ENCODE measurements at regions not wholly inside any gene's neighbourhood (a gene's known extent, or its start where the extent isn't known, plus 50 kb on each side); places are given as distances from the start of the nearest gene placed in this dataset.

GRCh38 chr9:134514503-134514902, 127.1 kb upstream of the COL5A1 start:
- DNase-seq (ENCODE audit: insufficient read length, low spot score): no peak

GRCh38 chr9:134515026-134515821, 126.4 kb upstream of the COL5A1 start:
- DNase-seq (ENCODE audit: insufficient read length, low spot score) (no peak), FAIRE-seq (no peak)
- TF ChIP-seq POLR2A (IDR thresholded peaks at IDR 0.05; ENCODE audit: low read depth, low read length): no peak

More at GRCh38 chr9:134514503-134514902, 127.1 kb upstream of the COL5A1 start:
- FAIRE-seq: no peak
- no peak for TF ChIP-seq POLR2A (IDR thresholded peaks at IDR 0.05; ENCODE audit: low read depth, low read length)

- DNase-seq (ENCODE audit: insufficient read length, low spot score): no peak
- no peak for FAIRE-seq
- TF ChIP-seq POLR2A (IDR thresholded peaks at IDR 0.05; ENCODE audit: low read depth, low read length): no peak
Observed at GRCh38 chr9:134516464-134516863, 125.1 kb upstream of the COL5A1 start.

- TF ChIP-seq POLR2A (IDR thresholded peaks at IDR 0.05; ENCODE audit: low read depth, low read length): no peak
- DNase-seq (ENCODE audit: insufficient read length, low spot score) (no peak), FAIRE-seq (no peak)
Observed at GRCh38 chr9:134517069-134517680, 124.4 kb upstream of the COL5A1 start.

- FAIRE-seq (no peak), DNase-seq (ENCODE audit: insufficient read length, low spot score) (no peak)
- TF ChIP-seq POLR2A (IDR thresholded peaks at IDR 0.05; ENCODE audit: low read depth, low read length): no peak
Observed at GRCh38 chr9:134518004-134518606, 123.5 kb upstream of the COL5A1 start.

- no peak for DNase-seq (ENCODE audit: insufficient read length, low spot score)
Observed at GRCh38 chr9:134519375-134520070, 122.1 kb upstream of the COL5A1 start.

GRCh38 chr9:134521817-134522501, 119.6 kb upstream of the COL5A1 start:
- DNase-seq (ENCODE audit: insufficient read length, low spot score) (no peak), FAIRE-seq (no peak)
- TF ChIP-seq POLR2A (IDR thresholded peaks at IDR 0.05; ENCODE audit: low read depth, low read length): no peak

More at GRCh38 chr9:134519375-134520070, 122.1 kb upstream of the COL5A1 start:
- no peak for FAIRE-seq
- no peak for TF ChIP-seq POLR2A (IDR thresholded peaks at IDR 0.05; ENCODE audit: low read depth, low read length)

- TF ChIP-seq POLR2A (IDR thresholded peaks at IDR 0.05; ENCODE audit: low read depth, low read length): no peak
- no peak for DNase-seq (ENCODE audit: insufficient read length, low spot score)
- no peak for FAIRE-seq
Observed at GRCh38 chr9:134522502-134522848, 119.1 kb upstream of the COL5A1 start.

GRCh38 chr9:134522976-134523375, 118.6 kb upstream of the COL5A1 start:
- no peak for FAIRE-seq
- DNase-seq (ENCODE audit: insufficient read length, low spot score): no peak
- no peak for TF ChIP-seq POLR2A (IDR thresholded peaks at IDR 0.05; ENCODE audit: low read depth, low read length)

- FAIRE-seq (no peak), DNase-seq (ENCODE audit: insufficient read length, low spot score) (no peak)
- TF ChIP-seq POLR2A (IDR thresholded peaks at IDR 0.05; ENCODE audit: low read depth, low read length): no peak
Observed at GRCh38 chr9:134525070-134525815, 116.4 kb upstream of the COL5A1 start.

GRCh38 chr9:134525841-134526583, 115.6 kb upstream of the COL5A1 start:
- FAIRE-seq (no peak), DNase-seq (ENCODE audit: insufficient read length, low spot score) (no peak)
- no peak for TF ChIP-seq POLR2A (IDR thresholded peaks at IDR 0.05; ENCODE audit: low read depth, low read length)

All from H54 (cell line).